Esophagus muscularis mucosa (tissue), 4 donors: ENCODE measurements at regions not wholly inside any gene's neighbourhood (a gene's known extent, or its start where the extent isn't known, plus 50 kb on each side); places are given as distances from the start of the nearest gene placed in this dataset.

ENCODE experiments used
- EP300 ChIP-seq: sonication (generic); formaldehyde crosslinking; IDR thresholded peaks from one replicate; pipeline ENCODE4 v1.6.1; 2017; ENCODE audit warnings: antibody characterized with exemption
- POLR2A ChIP-seq: fragments of 450-650 bp; IDR thresholded peaks from one replicate; pipeline ENCODE4 v1.6.1; 2017; ENCODE audit warnings: antibody characterized with exemption, moderate library complexity, mild to moderate bottlenecking, low read depth
- TF ChIP-seq, protein P1 (sequence below), 3 experiments: fragments of 200-600 bp in 2 of 3; fragments of 450-650 bp in 1 of 3; sonication (generic) in 2 of 3; IDR thresholded peaks; one replicate each; pipeline ENCODE4 v1.5.1; 2017 to 2019; ENCODE audit warnings: antibody characterized with exemption in 3 of 3, mild to moderate bottlenecking in 2 of 3, moderate library complexity in 1 of 3

DNA sequence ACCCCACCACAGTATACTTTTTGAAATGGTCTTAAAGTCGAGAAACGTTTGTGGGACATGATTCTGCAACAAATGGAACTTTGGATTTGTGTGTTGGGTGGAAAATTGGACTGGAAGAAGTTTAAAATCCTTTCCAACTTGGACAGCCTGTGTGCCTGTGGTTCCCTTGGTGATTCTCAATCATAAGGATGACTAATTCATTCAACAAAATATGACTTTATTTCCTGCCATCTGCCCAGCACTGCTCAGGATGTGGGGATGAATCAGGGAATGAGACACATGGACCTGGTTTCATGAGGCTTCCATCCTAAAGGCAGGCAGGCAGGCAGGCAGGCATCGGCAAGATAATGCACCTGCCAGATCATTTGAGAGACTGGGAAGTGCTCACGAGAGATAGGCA is 57.3 kb upstream of the TMEM132D start:
- TF ChIP-seq, protein P1, sequence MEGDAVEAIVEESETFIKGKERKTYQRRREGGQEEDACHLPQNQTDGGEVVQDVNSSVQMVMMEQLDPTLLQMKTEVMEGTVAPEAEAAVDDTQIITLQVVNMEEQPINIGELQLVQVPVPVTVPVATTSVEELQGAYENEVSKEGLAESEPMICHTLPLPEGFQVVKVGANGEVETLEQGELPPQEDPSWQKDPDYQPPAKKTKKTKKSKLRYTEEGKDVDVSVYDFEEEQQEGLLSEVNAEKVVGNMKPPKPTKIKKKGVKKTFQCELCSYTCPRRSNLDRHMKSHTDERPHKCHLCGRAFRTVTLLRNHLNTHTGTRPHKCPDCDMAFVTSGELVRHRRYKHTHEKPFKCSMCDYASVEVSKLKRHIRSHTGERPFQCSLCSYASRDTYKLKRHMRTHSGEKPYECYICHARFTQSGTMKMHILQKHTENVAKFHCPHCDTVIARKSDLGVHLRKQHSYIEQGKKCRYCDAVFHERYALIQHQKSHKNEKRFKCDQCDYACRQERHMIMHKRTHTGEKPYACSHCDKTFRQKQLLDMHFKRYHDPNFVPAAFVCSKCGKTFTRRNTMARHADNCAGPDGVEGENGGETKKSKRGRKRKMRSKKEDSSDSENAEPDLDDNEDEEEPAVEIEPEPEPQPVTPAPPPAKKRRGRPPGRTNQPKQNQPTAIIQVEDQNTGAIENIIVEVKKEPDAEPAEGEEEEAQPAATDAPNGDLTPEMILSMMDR (IDR thresholded peaks at IDR 0.05), result no peak
- TF ChIP-seq POLR2A (no peak), EP300 (no peak)
